Stimulated activated memory B cell treated with anti-CD40 and anti-IgM and Interleukin-4, amounts not matched to agents 10 μg/mL and 1 μg/mL and 100 μg/mL, for 72 hours (primary cell): ENCODE measurements at regions not wholly inside any gene's neighbourhood (a gene's known extent, or its start where the extent isn't known, plus 50 kb on each side); places are given as distances from the start of the nearest gene placed in this dataset.

Source experiments
- ATAC-seq: fragments of 150-1000 bp; cut with Tn5 transposase; 2 replicates; pipeline ENCODE4 v1.10.0; 2021
- H3K27ac Mint-ChIP-seq: one replicate; pipeline ENCODE4 v1.8.0; 2022; ENCODE audit warnings: mild to moderate bottlenecking, mixed read lengths
- H3K27me3 Mint-ChIP-seq: one replicate; pipeline ENCODE4 v1.8.0; 2022; ENCODE audit warnings: mixed read lengths
- H3K36me3 Mint-ChIP-seq: one replicate; pipeline ENCODE4 v1.8.0; 2022; ENCODE audit warnings: mixed read lengths
- H3K4me1 Mint-ChIP-seq: one replicate; pipeline ENCODE4 v1.8.0; 2022; ENCODE audit warnings: mixed read lengths
- H3K4me3 Mint-ChIP-seq: one replicate; pipeline ENCODE4 v1.8.0; 2022; ENCODE audit warnings: mild to moderate bottlenecking, moderate library complexity, mixed read lengths
- H3K9me3 Mint-ChIP-seq: one replicate; pipeline ENCODE4 v1.8.0; 2022; ENCODE audit warnings: mixed read lengths

DNA sequence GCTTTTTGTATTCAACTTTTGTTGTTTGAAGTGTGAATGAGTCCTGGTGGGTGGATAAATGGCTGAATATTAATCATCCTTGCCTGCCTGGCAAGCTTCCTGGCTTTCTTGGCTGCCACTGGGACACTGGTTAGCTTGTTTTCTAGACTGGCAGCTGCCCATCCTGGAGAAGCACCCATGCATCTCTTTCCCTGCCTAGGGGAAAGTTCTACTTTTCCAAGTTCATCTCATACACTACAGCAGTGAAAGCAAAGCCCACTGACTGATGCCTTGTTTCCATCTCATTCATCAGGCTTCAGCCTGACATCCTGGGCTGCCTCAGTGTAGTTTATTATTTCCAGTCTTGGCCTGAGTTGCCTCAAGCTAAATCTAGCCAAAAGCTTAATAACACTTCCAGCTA is 244.8 kb downstream of the PCDH20 start:
- Mint-ChIP-seq H3K36me3 (no peaks in the 10 kb centered on the region), H3K27ac (no peak overlapping the region), H3K9me3 (no peaks in the 10 kb centered on the region), H3K4me3 (no peak overlapping the region), H3K4me1 (no peaks in the 10 kb centered on the region), H3K27me3 (no peaks in the 10 kb centered on the region)
- no peak for ATAC-seq

DNA sequence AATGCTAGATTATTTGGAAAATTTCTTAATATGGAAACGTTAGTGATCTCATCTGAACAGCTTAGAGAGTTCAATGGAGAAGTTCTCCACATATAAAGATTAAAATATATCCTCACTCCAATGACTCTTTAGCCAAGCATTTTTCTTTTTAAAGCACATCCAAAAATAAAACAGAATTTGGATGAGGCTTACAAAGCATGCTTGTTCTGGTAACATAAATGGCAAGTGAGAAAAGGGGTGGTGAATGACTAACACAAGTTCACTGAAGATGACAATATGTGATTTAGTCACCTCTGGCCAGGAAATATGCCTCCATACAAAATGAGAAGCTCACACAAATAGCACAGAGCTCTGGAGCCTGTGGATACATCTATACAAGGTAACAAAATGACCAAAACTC is 253.0 kb downstream of the PCDH20 start:
- Mint-ChIP-seq H3K9me3 (peaks cover 3% of the 10 kb centered on the region), H3K4me1 (no peaks in the 10 kb centered on the region), H3K36me3 (no peaks in the 10 kb centered on the region), H3K27ac (no peak overlapping the region), H3K4me3 (no peak overlapping the region), H3K27me3 (no peaks in the 10 kb centered on the region)
- ATAC-seq = no peak

DNA sequence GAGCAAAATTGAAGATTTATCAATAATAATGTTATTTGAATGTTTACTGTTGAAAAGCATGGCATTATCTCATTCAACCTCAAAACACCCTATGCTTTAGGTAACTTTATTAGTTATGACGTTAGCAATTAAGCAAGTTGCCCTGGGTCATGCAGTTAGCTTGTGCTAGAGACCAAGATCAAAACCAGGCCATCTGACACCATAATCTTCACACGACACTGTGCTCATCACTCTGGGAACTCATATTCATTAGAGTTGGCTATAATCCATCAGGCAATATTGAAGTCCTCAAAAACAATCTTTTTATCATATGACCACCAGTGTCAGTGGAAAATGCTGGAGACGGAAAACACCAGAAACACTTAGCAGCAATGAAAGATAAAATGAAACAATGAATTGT is 253.5 kb downstream of the PCDH20 start:
- no peak overlapping the region for H3K27ac Mint-ChIP-seq
- H3K36me3 Mint-ChIP-seq = no peaks in the 10 kb centered on the region
- no peaks in the 10 kb centered on the region for H3K27me3 Mint-ChIP-seq
- H3K9me3 Mint-ChIP-seq = peaks cover 3% of the 10 kb centered on the region
- H3K4me3 Mint-ChIP-seq = no peak overlapping the region
- H3K4me1 Mint-ChIP-seq = no peaks in the 10 kb centered on the region
- no peak for ATAC-seq

DNA sequence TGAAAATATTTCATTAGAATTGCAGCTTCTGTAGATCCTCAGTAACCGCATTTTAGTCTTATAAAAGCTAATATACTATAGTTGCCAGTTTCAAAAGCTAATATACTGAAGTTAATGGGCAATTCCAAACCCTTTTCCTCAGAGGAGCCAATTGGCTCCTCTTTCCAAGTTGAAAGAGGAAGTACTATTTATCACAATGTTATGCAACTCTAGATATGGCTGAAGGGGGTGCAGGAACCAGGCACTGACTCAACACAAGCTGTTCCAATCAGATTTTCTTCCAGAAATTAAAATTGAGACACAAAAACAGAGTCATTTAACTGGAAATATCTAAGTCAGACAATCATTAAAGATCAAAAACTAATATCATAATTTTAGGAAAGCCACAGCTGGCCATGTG is 258.9 kb downstream of the PCDH20 start:
- no peaks in the 10 kb centered on the region for H3K4me1 Mint-ChIP-seq
- no peaks in the 10 kb centered on the region for H3K27me3 Mint-ChIP-seq
- H3K27ac Mint-ChIP-seq = no peak overlapping the region
- ATAC-seq = no peak
- H3K9me3 Mint-ChIP-seq = peaks cover 6% of the 10 kb centered on the region
- H3K4me3 Mint-ChIP-seq = no peak overlapping the region
- no peaks in the 10 kb centered on the region for H3K36me3 Mint-ChIP-seq

DNA sequence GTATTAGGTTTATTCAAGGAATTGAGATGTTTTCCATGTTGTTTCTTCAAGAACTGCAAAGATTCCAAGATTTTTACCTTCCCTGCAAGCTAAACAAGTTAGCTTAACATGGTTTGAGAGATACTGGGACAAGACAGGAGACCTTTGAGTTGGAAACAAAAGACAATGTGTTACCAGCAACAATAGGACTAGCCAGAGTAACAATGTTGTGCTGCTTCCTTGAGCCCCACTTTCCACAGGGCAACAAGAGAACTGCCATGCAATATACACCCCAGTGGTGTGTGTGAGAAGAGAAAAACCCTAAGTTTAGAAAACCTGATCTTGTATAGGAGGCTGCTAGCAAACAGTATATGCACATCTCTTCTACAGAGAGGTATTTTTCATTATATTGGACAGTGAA is 264.6 kb downstream of the PCDH20 start:
- Mint-ChIP-seq H3K36me3 (no peaks in the 10 kb centered on the region), H3K27ac (no peak overlapping the region), H3K9me3 (peaks cover 3% of the 10 kb centered on the region), H3K4me1 (no peaks in the 10 kb centered on the region), H3K4me3 (no peak overlapping the region), H3K27me3 (no peaks in the 10 kb centered on the region)
- ATAC-seq = no peak

DNA sequence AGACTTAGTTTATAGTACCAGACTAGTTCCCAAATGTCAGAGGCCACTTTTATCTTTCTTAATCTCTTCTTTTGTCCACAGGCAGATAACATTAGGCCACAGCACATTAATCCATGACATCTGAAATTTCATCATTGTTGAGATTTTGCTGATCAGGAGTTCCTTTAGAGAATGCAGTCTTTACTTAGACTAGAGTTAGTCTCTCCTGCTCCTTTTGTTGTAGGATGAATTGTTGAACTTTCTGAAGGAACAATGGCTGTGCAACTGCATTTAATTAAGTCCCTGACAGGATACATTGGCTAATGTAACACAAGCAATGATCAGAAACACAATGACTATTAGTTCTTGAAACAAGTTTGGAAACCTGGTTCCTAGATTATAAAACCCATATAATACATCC is 266.3 kb downstream of the PCDH20 start:
- no peak for ATAC-seq

DNA sequence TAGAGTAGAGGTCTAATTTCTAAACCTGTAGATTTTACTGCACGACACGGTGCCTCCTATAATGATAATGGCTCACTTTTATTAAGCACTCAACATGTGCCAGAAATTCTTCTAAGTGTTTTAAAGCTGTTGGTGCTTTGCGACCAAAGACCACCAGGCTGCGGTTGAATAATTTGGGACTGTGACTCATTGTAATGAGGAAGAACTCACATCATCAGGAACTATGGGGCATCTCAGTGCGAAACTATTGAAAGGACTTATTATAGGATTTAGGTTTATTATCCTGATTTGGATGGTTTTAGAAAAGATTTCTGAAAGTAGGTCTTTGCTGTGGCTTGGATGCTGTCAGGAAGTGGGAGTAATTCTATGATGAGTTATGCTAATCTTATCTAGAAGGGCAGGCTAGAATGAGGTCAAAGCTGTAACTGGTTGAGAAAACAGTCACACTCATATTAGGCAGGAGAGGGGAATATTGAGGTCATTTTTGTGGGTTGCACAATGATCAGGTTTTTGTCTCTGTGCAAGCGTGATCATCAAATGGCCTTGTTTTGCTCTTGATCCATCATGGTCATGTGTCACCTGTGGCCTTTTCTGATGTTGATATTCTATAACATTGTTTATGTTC is 266.8 kb downstream of the PCDH20 start:
- H3K27ac Mint-ChIP-seq = no peak overlapping the region
- ATAC-seq = no peak

More for the DNA sequence above, 266.3 kb downstream of the PCDH20 start:
- no peak overlapping the region for H3K4me3 Mint-ChIP-seq
- H3K27ac Mint-ChIP-seq = no peak overlapping the region
- H3K4me1 Mint-ChIP-seq = no peaks in the 10 kb centered on the region
- H3K27me3 Mint-ChIP-seq = no peaks in the 10 kb centered on the region
- H3K9me3 Mint-ChIP-seq = peaks cover 3% of the 10 kb centered on the region
- H3K36me3 Mint-ChIP-seq = no peaks in the 10 kb centered on the region

DNA sequence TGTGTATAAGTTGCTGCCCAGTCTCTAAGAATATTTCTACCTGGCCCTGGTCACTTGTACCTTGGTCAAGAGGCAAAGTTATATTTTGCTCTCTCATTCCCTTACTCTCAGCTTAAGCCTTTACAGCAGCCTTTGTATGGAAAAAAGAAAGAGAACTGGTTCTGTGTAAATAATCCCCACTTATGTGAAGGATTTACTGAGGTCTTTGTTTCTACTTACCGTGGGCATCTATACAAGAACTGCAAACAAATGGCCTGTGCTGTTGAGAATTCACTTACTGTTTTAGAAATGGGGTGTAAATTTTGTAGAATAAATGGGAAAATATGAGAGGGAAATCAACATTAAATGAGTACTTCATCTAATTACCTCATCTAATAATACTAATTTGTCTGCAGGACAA is 267.4 kb downstream of the PCDH20 start:
- Mint-ChIP-seq H3K4me1 (no peaks in the 10 kb centered on the region), H3K4me3 (no peak overlapping the region), H3K36me3 (no peaks in the 10 kb centered on the region), H3K27ac (no peak overlapping the region), H3K27me3 (no peaks in the 10 kb centered on the region), H3K9me3 (peaks cover 3% of the 10 kb centered on the region)
- ATAC-seq = no peak

More for the DNA sequence above, 266.8 kb downstream of the PCDH20 start:
- Mint-ChIP-seq H3K27me3 (no peaks in the 10 kb centered on the region), H3K9me3 (peaks cover 2% of the 10 kb centered on the region), H3K4me1 (no peaks in the 10 kb centered on the region), H3K36me3 (no peaks in the 10 kb centered on the region), H3K4me3 (no peak overlapping the region)

DNA sequence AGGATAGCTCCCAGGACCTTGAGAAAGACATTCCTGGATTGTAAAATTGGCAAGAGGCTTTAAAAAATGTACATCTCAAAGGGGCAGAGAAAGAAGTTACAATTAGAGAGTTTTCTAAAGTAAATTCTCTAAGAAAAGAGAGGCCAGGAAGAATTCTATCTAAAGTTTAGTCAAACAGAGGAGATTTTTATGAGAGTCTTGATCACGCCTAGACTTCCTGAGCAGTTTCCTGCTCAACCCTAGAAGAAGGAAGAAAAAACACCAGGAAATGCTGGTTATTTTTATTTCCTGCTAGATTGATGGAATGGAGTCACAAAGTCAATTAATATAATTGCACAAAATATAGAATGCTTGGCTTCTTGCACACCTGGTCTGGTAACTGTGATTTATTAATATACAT is 269.1 kb downstream of the PCDH20 start:
- Mint-ChIP-seq H3K27me3 (no peaks in the 10 kb centered on the region), H3K36me3 (no peaks in the 10 kb centered on the region), H3K27ac (no peak overlapping the region)

DNA sequence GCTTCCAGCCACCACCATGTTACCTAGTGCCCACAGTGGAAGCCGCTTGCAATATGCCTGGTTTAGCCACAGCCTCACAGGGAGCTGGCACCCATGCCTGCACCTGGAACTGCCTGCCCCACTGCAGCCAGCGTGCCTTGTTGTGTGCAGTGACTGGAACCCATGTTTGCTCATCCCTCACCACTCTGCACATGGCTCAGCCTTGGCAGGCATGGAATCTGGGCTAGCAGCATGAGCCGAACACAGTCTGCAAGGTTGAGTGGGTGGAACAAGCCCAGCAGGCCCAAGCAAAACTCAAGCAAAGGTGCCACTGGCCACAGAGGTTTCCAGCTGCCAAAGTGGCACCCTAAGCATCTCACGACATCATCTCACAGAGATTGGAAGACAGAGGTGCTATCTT is 269.5 kb downstream of the PCDH20 start:
- no peaks in the 10 kb centered on the region for H3K4me1 Mint-ChIP-seq
- H3K27me3 Mint-ChIP-seq = no peaks in the 10 kb centered on the region
- peaks cover 3% of the 10 kb centered on the region for H3K9me3 Mint-ChIP-seq
- no peaks in the 10 kb centered on the region for H3K36me3 Mint-ChIP-seq
- no peak overlapping the region for H3K4me3 Mint-ChIP-seq
- no peak for ATAC-seq
- H3K27ac Mint-ChIP-seq = no peak overlapping the region

More for the DNA sequence above, 269.1 kb downstream of the PCDH20 start:
- H3K9me3 Mint-ChIP-seq = peaks cover 3% of the 10 kb centered on the region
- H3K4me3 Mint-ChIP-seq = no peak overlapping the region
- ATAC-seq = no peak
- no peaks in the 10 kb centered on the region for H3K4me1 Mint-ChIP-seq

DNA sequence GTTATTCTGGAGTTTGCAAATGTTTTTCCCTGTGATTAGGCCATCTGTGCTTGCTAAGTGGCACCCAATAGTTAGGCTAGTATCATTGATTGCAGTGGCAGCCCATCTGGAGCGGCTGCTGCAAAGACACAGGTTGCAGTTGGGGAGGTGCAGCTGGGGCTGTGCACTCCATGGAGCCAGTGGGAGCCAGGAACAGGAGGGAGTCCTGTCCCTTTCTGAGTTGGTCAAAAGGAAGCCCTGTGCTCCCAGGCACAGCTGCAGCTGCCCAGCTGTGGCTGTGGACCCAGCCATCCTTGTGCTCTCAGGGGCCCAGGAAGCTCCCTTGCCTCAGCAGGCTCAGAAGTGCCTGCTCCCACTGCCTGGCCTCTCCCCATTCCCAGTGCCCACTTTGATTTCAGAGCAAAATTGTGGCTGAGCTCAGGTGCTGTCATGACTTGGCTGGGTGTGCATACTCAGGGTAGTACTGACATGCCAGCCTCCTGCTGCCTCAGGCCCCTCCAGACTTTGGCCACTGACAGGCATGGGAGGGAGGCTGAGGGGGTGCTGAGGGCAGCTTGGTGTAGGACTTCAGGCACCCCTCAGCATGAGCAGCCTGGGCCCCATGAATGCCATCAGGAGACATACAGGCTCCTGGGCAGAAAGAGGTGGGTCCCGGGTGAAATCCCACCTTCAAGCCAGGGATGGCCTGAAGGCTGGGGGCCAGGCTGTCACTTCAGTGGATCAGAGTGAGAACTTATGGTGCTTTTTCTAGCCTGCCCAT is 270.6 kb downstream of the PCDH20 start:
- H3K27ac Mint-ChIP-seq = no peak overlapping the region
- H3K4me1 Mint-ChIP-seq = no peaks in the 10 kb centered on the region
- H3K4me3 Mint-ChIP-seq = no peak overlapping the region
- no peaks in the 10 kb centered on the region for H3K27me3 Mint-ChIP-seq
- ATAC-seq = no peak
- H3K36me3 Mint-ChIP-seq = no peaks in the 10 kb centered on the region
- peaks cover 3% of the 10 kb centered on the region for H3K9me3 Mint-ChIP-seq

DNA sequence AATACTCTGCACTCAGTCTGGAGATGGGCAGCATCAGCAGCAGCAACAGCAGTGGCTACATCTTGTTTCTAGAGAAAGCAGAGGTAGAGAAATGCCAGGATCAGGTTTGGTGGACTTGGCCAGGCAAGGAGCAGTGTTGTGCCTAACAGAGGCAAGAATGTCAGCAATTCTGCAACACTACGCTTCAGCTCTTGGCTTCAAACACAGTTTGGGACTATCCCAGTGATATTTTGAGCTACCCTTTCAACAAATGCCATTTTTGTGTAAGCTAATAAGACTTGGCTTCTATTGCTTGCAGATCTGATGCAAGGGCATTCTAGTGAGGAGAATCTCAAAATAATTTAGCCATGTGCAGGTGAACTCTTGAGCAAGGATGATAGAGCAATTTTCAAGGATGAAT is 271.3 kb downstream of the PCDH20 start:
- Mint-ChIP-seq H3K27ac (no peak overlapping the region), H3K27me3 (no peaks in the 10 kb centered on the region), H3K36me3 (no peaks in the 10 kb centered on the region), H3K4me3 (no peak overlapping the region), H3K4me1 (no peaks in the 10 kb centered on the region), H3K9me3 (peaks cover 3% of the 10 kb centered on the region)
- no peak for ATAC-seq

DNA sequence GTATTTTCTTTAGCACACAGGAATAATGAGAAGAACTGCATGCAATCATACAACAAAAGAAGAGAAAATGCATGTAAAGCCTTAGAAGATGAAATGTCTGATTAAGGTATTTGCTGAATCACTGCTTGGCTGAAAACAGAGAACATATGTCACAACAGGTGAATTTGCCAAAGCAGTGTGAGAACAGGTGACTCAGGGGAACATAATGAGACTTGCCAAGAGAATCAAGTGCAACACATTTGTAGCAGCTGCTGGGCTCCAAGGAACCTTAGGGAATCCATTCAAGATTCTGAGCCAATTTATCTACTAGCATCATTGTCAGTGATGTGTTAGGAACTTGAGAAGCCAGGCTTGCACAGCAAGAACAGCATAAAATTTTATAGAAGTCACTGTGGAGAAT is 273.1 kb downstream of the PCDH20 start:
- Mint-ChIP-seq H3K9me3 (peaks cover 3% of the 10 kb centered on the region), H3K27ac (no peak overlapping the region), H3K4me3 (no peak overlapping the region), H3K36me3 (no peaks in the 10 kb centered on the region), H3K27me3 (no peaks in the 10 kb centered on the region), H3K4me1 (no peaks in the 10 kb centered on the region)
- no peak for ATAC-seq

DNA sequence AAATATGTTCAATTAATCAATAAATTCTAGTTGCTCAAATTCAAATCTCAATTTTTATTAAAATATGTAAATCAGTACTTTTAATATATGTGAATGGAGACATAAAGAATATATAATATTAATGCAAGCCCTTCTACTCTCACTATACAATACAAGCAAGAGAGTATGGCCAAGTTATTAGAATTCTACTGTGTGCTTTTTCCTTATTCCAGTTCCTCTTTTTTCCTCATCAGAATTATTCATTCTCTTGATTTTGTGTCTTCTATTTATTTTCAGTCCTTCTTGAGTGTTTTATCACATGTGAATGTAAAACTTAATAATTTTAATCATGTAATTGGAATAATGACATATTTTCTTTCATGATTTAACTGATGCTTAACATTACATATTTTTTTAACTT is 276.8 kb downstream of the PCDH20 start:
- Mint-ChIP-seq H3K4me3 (no peak overlapping the region), H3K36me3 (no peaks in the 10 kb centered on the region), H3K27ac (no peak overlapping the region), H3K9me3 (peaks cover 3% of the 10 kb centered on the region), H3K27me3 (no peaks in the 10 kb centered on the region), H3K4me1 (no peaks in the 10 kb centered on the region)
- no peak for ATAC-seq

DNA sequence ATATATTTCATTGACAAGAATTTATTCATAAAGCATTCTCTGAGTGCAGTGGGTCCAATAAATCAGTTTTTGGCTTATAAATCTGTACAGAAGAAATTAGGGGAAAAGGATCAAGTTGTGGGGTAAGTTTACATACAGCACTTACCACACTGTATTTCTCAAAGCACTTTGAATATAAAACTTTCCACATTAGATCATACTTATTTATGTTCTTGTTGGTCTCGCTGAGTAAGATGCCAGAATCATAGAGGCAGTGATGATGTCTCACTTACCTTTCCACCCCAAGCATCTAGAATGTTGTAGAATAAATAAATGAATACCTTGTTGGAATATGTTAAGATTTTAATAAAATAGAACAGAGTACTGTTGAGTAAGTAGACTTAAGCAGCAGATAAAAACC is 279.1 kb downstream of the PCDH20 start:
- H3K36me3 Mint-ChIP-seq = no peaks in the 10 kb centered on the region
- no peaks in the 10 kb centered on the region for H3K27me3 Mint-ChIP-seq
- ATAC-seq = no peak
- no peak overlapping the region for H3K27ac Mint-ChIP-seq
- H3K4me3 Mint-ChIP-seq = no peak overlapping the region
- no peaks in the 10 kb centered on the region for H3K9me3 Mint-ChIP-seq
- H3K4me1 Mint-ChIP-seq = no peaks in the 10 kb centered on the region

DNA sequence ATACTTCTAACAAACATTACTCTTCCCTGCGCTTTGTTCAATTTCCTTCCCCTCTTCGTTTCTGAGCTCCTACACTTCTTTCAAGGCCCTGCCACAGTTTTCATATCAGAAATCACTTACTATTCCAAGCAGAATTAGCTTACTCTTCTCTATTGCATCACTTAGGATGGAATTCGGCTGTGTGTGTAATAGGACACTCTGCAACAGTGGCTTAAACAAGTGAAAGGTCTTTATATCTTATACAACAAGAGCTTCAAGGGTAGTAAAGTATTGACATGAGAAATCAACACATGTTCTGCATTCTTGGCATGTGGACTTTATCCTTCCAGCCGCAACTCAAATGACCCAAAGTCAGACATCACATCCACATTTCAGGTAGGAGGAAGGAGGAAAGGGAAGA is 279.6 kb downstream of the PCDH20 start:
- H3K27me3 Mint-ChIP-seq = no peaks in the 10 kb centered on the region
- no peak for ATAC-seq
- H3K4me1 Mint-ChIP-seq = no peaks in the 10 kb centered on the region
- no peak overlapping the region for H3K4me3 Mint-ChIP-seq
- no peak overlapping the region for H3K27ac Mint-ChIP-seq
- H3K9me3 Mint-ChIP-seq = no peaks in the 10 kb centered on the region
- H3K36me3 Mint-ChIP-seq = no peaks in the 10 kb centered on the region
